ENCODE measurements at regions not wholly inside any gene's neighbourhood (a gene's known extent, or its start where the extent isn't known, plus 50 kb on each side); places are given as distances from the start of the nearest gene placed in this dataset.

GRCh38 chrX:113947548-113947947, 636.3 kb upstream of the HTR2C start:
- TF ChIP-seq CTCF (IDR thresholded peaks at IDR 0.05; ENCODE audit: borderline replicate concordance, extremely low read depth, low read length, poor library complexity, severe bottlenecking) = no peak
- TF ChIP-seq EZH2 (IDR thresholded peaks at IDR 0.05; ENCODE audit: borderline replicate concordance, low read depth, low read length, severe bottlenecking) = no peak

Data from DND-41 (cell line).